ENCODE measurements at regions not wholly inside any gene's neighbourhood (a gene's known extent, or its start where the extent isn't known, plus 50 kb on each side); places are given as distances from the start of the nearest gene placed in this dataset.

DNA sequence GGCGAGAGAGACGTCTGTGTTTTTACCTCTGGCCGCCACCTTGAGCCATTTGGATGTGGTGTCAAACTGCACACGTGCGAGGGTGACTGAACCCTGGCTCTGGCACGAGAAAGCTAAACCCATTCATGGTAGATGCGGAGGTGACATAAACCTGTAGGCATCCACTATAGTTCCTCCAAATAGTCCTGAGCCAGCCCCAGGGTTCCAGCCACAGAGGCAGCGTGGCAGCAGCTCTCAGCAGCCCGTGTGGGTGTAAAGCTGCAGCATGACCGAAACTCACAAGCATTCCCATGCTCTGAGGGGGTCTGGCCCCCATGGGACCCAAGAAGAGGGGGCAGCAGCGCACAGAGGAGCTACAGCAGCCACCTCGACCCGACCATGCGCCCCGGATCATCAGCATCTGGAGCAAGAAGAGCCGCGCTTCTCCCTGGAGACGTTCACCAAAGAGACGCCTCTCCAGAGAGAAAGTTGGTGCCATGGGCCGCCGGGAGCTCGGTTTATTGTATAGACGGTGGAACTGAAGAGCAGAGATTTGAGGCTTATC lies 303.8 kb upstream of the IRX4 start:
- TF ChIP-seq POLR2A (IDR thresholded peaks at IDR 0.05): no peak
- no peak for TF ChIP-seq CTCF (IDR thresholded peaks at IDR 0.05)
- 89 to 90% methylated on average over 23 of the region's 23 CpGs for WGBS, 2 donors
- DNase-seq (ENCODE audit: low spot score in 2 of 2): peak; percentile 7 to 60

GRCh38 chr5:2185646-2186471 lies 303.1 kb upstream of the IRX4 start:
- peak in 1 of 2 donors; percentile 78 for DNase-seq (ENCODE audit: low spot score in 2 of 2)
- intact Hi-C loops (cut with DNase I; ENCODE audit: low total_unique reads): no loop called here
- no peak for TF ChIP-seq POLR2A (IDR thresholded peaks at IDR 0.05)
- TF ChIP-seq CTCF (IDR thresholded peaks at IDR 0.05): no peak
- 79 to 85% methylated on average over 27 of the region's 30 CpGs for WGBS, 2 donors
- no peak overlapping the region for H3K4me3 ChIP-seq (ENCODE audit: low read depth, poor library complexity, severe bottlenecking)

More for the DNA sequence above, 303.8 kb upstream of the IRX4 start:
- no peak overlapping the region for H3K4me3 ChIP-seq (ENCODE audit: low read depth, poor library complexity, severe bottlenecking)
- intact Hi-C loops (cut with DNase I; ENCODE audit: low total_unique reads): no loop called here

- no peak for TF ChIP-seq POLR2A (IDR thresholded peaks at IDR 0.05)
- TF ChIP-seq CTCF (IDR thresholded peaks at IDR 0.05): no peak
- WGBS, 2 donors: 83 to 87% methylated on average over 12 of the region's 12 CpGs
- DNase-seq (ENCODE audit: low spot score in 2 of 2): peak in 1 of 2 donors; percentile 72
- H3K4me3 ChIP-seq (ENCODE audit: low read depth, poor library complexity, severe bottlenecking): no peak overlapping the region
- intact Hi-C loops (cut with DNase I; ENCODE audit: low total_unique reads): no loop called here
These were observed 302.1 kb upstream of the IRX4 start for GRCh38 chr5:2184563-2185540.

DNA sequence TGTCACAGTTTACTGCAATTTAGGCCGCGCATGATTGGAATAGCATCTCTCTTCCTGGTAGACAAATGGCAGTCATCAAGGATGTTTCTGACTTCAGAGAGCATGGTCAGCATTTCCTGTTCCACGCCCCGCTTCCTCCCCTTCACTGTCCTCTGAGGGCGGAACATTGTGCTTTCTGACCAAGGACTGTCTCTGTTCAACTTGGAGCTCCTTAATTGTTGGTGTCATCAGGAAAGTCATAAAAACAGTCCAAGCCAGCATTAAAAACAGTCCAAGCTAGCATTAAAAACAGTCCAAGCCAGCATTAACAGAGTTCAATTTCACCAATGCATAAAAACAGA lies 301.3 kb upstream of the IRX4 start:
- DNase-seq (ENCODE audit: low spot score in 2 of 2): peak in 1 of 2 donors; percentile 36
- TF ChIP-seq POLR2A (IDR thresholded peaks at IDR 0.05): no peak
- no peak for TF ChIP-seq CTCF (IDR thresholded peaks at IDR 0.05)
- intact Hi-C loops (cut with DNase I; ENCODE audit: low total_unique reads): no loop called here
- 70 to 80% methylated on average over 5 of the region's 5 CpGs for WGBS, 2 donors
- H3K4me3 ChIP-seq (ENCODE audit: low read depth, poor library complexity, severe bottlenecking): no peak overlapping the region

DNA sequence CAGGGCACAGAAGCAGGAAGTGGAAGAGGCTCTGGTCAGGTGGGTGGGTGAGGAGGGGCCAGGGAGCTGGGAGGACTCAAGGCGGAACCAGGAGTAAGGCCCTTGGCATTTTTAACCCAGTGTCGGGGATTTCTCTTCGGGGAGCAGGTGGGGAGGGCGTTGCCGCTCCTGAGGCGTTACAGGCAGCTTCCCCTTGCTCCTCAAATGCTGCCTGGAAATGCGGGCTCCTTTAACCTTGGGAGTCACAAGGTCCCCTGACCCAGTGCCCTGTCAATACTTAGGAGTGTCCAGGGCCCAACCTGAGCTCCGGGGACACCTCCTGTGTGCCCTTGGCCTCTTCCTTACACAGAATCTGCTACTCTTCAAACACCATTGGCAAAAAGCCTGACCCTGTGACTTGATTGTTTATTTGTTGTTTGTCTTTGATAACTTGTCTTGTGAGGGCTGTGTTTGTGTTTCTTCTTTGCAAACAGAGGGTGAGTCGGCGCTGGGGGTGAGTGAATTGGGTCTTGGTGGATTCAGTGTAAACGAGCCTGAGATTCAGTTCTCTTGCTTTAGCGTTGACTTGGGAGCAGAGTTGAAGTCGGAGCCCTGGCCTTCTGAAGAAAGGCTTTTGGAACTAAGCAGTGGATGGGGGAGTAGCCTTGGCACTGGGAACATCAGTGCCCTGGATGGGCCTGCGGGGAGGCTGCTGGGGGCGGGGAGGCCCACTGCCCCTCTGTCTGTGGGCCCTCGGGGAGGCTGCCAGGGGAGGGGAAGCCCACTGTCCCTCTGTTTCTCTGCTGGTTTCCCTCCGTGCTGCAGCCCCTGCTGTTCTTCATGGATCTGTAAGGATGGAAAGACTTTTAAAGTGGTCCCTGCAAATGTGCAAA lies 300.7 kb upstream of the IRX4 start:
- no peak overlapping the region for H3K4me3 ChIP-seq (ENCODE audit: low read depth, poor library complexity, severe bottlenecking)
- intact Hi-C loops (cut with DNase I; ENCODE audit: low total_unique reads): no loop called here
- DNase-seq (ENCODE audit: low spot score in 2 of 2): peak in 1 of 2 donors; percentile 74
- WGBS, 2 donors: 80 to 82% methylated on average over 17 of the region's 17 CpGs
- TF ChIP-seq POLR2A (IDR thresholded peaks at IDR 0.05) (no peak), CTCF (IDR thresholded peaks at IDR 0.05) (no peak)

All from lower leg skin (tissue), 4 donors.